ENCODE measurements at regions not wholly inside any gene's neighbourhood (a gene's known extent, or its start where the extent isn't known, plus 50 kb on each side); places are given as distances from the start of the nearest gene placed in this dataset.

DNA sequence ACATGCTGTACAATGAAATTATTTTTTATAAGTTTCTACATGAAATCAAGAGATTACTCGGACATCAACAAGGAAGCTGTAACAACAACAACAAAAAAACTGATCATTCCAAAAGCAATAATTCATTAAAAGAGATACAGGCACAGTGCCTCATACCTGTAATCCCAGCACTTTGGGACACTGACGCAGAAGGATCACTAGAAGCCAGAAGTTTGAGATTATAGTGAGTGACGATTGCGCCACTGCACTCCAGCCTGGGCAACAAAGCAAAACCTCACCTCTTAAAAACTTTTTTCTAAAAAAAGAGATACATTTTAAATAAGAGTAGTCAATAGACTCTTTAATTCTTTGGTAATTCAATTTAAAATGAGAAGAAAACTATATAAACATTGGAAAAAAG lies 364.3 kb downstream of the TNS1 start:
- H3K36me3 ChIP-seq: no peaks in the 10 kb centered on the region
- no peak overlapping the region for H3K4me2 ChIP-seq
- no peaks in the 10 kb centered on the region for H4K20me1 ChIP-seq
- H3K9me3 ChIP-seq: no peaks in the 10 kb centered on the region
- H3K9ac ChIP-seq: no peak overlapping the region
- TF ChIP-seq Cebpa-rat (IDR thresholded peaks at IDR 0.05): no peak
- no peak overlapping the region for H3K27ac ChIP-seq
- no peak overlapping the region for H3K4me3 ChIP-seq
- H3K27me3 ChIP-seq: no peaks in the 10 kb centered on the region
- H3K4me1 ChIP-seq: peaks cover 12% of the 10 kb centered on the region

DNA sequence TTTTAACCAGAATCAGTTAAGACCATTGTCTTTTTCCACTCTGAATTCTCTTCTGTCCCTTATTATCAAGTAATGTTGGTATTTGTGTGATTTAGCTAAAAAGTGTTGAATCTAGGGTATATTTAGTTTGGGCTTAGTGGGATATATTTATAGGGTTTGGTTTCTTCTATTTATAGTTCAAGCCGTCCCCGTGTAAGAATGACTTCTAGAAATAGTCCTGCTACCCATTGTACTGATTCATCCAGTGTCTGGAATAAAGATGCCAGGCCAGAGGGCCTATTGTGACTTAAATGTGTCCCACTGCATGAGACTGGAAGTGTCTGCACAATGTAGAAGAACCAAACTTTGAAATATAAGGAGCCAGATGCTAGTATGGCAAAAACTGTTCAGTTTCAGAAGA lies 364.8 kb downstream of the TNS1 start:
- H3K9ac ChIP-seq: no peak overlapping the region
- no peak for TF ChIP-seq Cebpa-rat (IDR thresholded peaks at IDR 0.05)
- H3K4me1 ChIP-seq: peaks cover 12% of the 10 kb centered on the region
- no peaks in the 10 kb centered on the region for H3K9me3 ChIP-seq
- no peaks in the 10 kb centered on the region for H3K27me3 ChIP-seq
- H4K20me1 ChIP-seq: no peaks in the 10 kb centered on the region
- H3K36me3 ChIP-seq: no peaks in the 10 kb centered on the region
- H3K4me3 ChIP-seq: no peak overlapping the region
- no peak overlapping the region for H3K27ac ChIP-seq
- H3K4me2 ChIP-seq: peak overlapping the region; percentile 20; the same call in 1 of the 2 replicates

DNA sequence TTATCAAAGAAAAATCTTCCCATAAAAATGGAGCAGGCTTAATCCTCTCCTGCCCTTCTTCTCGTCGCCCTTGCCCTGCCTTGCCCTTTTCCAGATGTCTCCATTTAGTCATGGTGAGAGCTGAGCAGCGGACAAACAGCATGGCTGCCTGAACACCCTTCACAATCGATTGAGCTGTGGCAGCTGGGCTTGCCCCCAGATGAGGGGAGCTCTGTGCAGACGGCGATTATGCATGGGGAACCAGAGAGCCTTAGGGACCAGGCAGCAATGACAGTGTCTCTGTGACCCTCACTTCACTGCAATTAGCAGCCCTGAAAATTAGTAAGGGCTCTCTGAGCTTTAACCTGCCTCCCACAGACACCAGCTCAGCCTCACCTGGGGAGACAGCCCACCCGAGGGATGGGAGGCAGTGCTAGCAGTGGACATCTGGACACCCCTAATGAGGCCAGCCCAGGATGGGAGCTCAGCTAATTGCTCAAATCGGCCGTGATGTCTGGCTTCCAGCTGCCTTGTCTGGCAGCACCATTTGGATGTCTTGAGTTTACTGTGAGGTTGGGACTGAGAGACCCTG lies 365.7 kb downstream of the TNS1 start:
- Histone ChIP-seq H3K27me3 (no peaks in the 10 kb centered on the region), H3K9me3 (no peaks in the 10 kb centered on the region), H4K20me1 (no peaks in the 10 kb centered on the region), H3K27ac (no peak overlapping the region), H3K4me2 (no peak overlapping the region), H3K4me3 (no peak overlapping the region), H3K36me3 (no peaks in the 10 kb centered on the region), H3K9ac (no peak overlapping the region), H3K4me1 (peaks cover 12% of the 10 kb centered on the region)
- TF ChIP-seq Cebpa-rat (IDR thresholded peaks at IDR 0.05): no peak

DNA sequence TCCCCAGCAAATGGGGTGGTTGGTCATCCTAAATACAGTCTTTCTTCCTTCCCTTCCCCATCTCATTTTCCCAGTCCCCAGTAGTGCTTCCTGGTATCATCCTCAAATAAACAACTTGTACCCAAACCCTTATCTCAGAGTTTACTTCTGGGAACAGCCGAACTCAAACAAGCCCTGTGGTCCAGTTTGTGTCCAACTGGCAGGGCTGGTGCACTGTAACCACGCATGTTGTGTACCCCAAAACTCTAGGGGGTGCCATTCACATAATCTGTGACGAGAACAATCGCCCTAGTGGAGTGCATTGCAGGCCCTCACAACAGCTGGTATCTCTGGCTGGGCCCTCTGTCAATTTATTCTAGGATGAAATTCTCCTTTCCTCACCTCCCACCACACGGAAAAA lies 366.2 kb downstream of the TNS1 start:
- Histone ChIP-seq H3K4me1 (peaks cover 12% of the 10 kb centered on the region), H3K27me3 (no peaks in the 10 kb centered on the region), H3K9me3 (no peaks in the 10 kb centered on the region), H3K4me2 (no peak overlapping the region), H3K9ac (no peak overlapping the region), H3K4me3 (no peak overlapping the region), H4K20me1 (no peaks in the 10 kb centered on the region), H3K27ac (no peak overlapping the region), H3K36me3 (no peaks in the 10 kb centered on the region)
- no peak for TF ChIP-seq Cebpa-rat (IDR thresholded peaks at IDR 0.05)

DNA sequence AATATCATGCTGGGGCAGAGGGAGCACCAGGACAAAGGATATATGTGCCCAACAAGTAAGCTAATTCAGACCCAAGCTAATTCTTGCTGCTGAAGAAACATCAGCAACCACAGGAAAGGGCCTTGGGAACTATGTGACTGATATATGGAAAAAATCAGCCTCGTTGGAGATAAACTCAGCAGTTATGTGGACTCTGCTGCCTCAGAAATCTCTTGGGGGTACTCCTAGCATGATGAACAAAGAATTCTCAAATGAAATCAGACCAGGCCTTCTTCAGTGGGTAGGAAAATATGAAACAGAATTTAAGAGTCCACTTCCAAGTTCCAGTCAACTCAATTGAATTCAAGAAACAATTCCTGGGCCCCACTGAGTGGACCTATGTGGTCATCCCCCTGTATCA lies 367.9 kb downstream of the TNS1 start:
- no peak overlapping the region for H3K9ac ChIP-seq
- no peaks in the 10 kb centered on the region for H4K20me1 ChIP-seq
- no peaks in the 10 kb centered on the region for H3K27me3 ChIP-seq
- H3K9me3 ChIP-seq: no peaks in the 10 kb centered on the region
- H3K4me3 ChIP-seq: no peak overlapping the region
- H3K4me2 ChIP-seq: no peak overlapping the region
- H3K36me3 ChIP-seq: no peaks in the 10 kb centered on the region
- H3K4me1 ChIP-seq: peaks cover 12% of the 10 kb centered on the region
- no peak for TF ChIP-seq Cebpa-rat (IDR thresholded peaks at IDR 0.05)
- H3K27ac ChIP-seq: no peak overlapping the region

DNA sequence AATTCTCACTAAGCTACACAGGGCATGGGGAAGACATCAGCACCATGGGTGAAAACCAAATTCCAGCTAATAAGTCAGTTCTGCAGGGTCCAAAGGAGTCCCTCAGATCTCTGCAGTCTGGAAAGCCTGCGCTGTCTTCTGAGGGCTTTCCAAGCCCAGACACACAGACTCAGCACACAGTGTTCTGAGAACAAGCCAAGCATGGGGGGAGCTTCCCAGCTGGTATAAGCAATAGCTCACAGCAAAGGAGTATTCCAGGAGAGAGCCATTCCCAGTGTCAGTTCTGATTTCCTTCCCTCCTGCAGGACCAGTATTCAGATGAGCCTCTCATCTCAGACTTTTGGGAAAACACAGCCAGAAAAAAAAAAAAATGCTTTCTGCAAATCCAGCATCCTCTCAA lies 370.8 kb downstream of the TNS1 start:
- H3K4me1 ChIP-seq: no peaks in the 10 kb centered on the region
- no peak overlapping the region for H3K4me3 ChIP-seq
- no peaks in the 10 kb centered on the region for H3K9me3 ChIP-seq
- no peak for TF ChIP-seq Cebpa-rat (IDR thresholded peaks at IDR 0.05)
- no peak overlapping the region for H3K4me2 ChIP-seq
- H3K27me3 ChIP-seq: no peaks in the 10 kb centered on the region
- H3K27ac ChIP-seq: no peak overlapping the region
- no peak overlapping the region for H3K9ac ChIP-seq
- H3K36me3 ChIP-seq: no peaks in the 10 kb centered on the region
- no peaks in the 10 kb centered on the region for H4K20me1 ChIP-seq

DNA sequence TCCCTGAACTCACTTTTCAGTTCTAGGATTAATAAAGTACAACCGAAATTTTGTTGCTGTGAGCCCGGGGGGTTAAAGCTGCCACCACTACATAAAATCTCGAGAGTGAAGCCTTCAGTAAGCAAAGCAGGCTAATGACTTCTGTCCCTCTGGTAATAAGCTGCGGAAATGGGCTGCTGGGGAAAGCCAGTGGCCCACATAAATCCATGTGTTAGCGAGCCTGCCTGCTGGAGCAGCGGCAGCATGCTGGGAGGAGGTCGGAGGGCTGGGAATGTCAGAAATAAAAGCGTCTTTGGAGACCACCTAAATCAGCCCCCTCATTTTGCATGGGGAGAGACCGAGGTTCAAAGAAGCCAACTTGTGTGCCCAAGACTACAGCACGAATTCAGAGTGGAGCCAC lies 371.7 kb downstream of the TNS1 start:
- H3K4me3 ChIP-seq: no peak overlapping the region
- no peaks in the 10 kb centered on the region for H3K36me3 ChIP-seq
- no peaks in the 10 kb centered on the region for H3K4me1 ChIP-seq
- H3K27me3 ChIP-seq: no peaks in the 10 kb centered on the region
- no peak overlapping the region for H3K9ac ChIP-seq
- no peak overlapping the region for H3K4me2 ChIP-seq
- TF ChIP-seq Cebpa-rat (IDR thresholded peaks at IDR 0.05): no peak
- no peak overlapping the region for H3K27ac ChIP-seq
- H3K9me3 ChIP-seq: no peaks in the 10 kb centered on the region
- no peaks in the 10 kb centered on the region for H4K20me1 ChIP-seq

DNA sequence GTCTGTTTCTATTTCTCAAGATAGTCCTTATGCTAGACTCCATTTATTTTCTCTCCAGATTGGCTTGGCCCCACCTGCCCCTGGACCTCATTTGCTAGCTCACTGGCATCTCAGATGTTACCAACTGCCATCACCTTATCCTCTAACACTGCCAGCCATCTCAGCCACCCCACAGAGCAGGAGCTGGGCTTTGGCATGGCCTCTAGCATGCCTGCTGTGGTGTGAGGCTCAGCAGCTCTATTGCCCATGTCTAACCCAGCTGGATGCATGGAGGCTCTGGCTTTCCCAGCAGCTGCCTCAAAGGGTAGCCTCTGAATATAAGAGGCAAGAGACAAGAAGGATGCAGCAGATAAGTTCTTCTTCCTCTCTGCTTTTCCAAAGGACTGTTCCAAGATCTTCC lies 373.4 kb downstream of the TNS1 start:
- no peak overlapping the region for H3K4me2 ChIP-seq
- no peaks in the 10 kb centered on the region for H3K27me3 ChIP-seq
- no peak overlapping the region for H3K4me3 ChIP-seq
- H4K20me1 ChIP-seq: no peaks in the 10 kb centered on the region
- no peaks in the 10 kb centered on the region for H3K4me1 ChIP-seq
- TF ChIP-seq Cebpa-rat (IDR thresholded peaks at IDR 0.05): no peak
- no peak overlapping the region for H3K9ac ChIP-seq
- H3K36me3 ChIP-seq: no peaks in the 10 kb centered on the region
- no peak overlapping the region for H3K27ac ChIP-seq
- no peaks in the 10 kb centered on the region for H3K9me3 ChIP-seq

DNA sequence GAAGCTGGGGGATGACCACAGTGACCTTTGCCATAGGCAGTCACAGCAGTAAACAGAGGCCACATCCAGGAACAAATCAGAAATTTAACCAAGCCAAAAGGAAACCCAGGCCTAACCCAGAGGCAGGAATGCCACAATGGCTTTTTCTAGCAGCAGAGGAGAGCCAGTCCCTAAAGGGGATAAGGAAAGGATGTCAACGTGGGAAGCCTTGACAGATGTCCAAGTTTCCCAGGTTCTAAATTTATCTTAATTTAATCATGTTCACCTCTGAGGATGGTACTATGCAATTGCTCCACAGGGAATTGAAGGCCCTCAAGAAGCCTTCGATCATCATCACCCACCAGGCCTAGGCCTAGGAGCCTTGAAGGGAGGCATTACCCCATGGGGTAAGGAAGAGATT lies 374.7 kb downstream of the TNS1 start:
- H3K4me3 ChIP-seq: no peak overlapping the region
- TF ChIP-seq Cebpa-rat (IDR thresholded peaks at IDR 0.05): no peak
- no peaks in the 10 kb centered on the region for H3K27me3 ChIP-seq
- no peaks in the 10 kb centered on the region for H4K20me1 ChIP-seq
- H3K36me3 ChIP-seq: no peaks in the 10 kb centered on the region
- H3K4me1 ChIP-seq: no peaks in the 10 kb centered on the region
- H3K9me3 ChIP-seq: no peaks in the 10 kb centered on the region
- H3K27ac ChIP-seq: no peak overlapping the region
- H3K9ac ChIP-seq: no peak overlapping the region
- H3K4me2 ChIP-seq: no peak overlapping the region

DNA sequence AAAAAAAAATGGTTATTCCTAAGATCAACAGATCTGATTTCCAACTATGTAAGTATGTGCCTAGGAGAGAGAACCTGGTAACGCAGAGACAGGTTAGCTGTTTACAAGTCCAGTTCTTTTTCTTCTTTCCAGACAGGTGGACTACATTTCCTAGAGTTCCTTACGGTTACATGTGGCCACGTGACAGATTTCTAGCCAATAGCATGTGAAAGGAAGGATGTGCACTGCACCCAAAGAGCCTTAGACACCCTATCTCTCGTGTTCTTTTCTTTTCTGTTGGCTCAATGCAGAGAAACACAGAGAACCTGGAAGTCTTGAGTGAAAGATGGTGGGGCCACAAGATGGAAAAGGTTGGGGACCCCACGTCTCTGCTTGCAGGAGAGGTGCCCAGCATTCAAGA lies 375.9 kb downstream of the TNS1 start:
- H3K4me1 ChIP-seq: no peaks in the 10 kb centered on the region
- no peaks in the 10 kb centered on the region for H3K9me3 ChIP-seq
- H3K4me2 ChIP-seq: no peak overlapping the region
- no peak overlapping the region for H3K27ac ChIP-seq
- no peaks in the 10 kb centered on the region for H4K20me1 ChIP-seq
- no peaks in the 10 kb centered on the region for H3K27me3 ChIP-seq
- no peaks in the 10 kb centered on the region for H3K36me3 ChIP-seq
- no peak for TF ChIP-seq Cebpa-rat (IDR thresholded peaks at IDR 0.05)
- no peak overlapping the region for H3K4me3 ChIP-seq
- H3K9ac ChIP-seq: no peak overlapping the region

DNA sequence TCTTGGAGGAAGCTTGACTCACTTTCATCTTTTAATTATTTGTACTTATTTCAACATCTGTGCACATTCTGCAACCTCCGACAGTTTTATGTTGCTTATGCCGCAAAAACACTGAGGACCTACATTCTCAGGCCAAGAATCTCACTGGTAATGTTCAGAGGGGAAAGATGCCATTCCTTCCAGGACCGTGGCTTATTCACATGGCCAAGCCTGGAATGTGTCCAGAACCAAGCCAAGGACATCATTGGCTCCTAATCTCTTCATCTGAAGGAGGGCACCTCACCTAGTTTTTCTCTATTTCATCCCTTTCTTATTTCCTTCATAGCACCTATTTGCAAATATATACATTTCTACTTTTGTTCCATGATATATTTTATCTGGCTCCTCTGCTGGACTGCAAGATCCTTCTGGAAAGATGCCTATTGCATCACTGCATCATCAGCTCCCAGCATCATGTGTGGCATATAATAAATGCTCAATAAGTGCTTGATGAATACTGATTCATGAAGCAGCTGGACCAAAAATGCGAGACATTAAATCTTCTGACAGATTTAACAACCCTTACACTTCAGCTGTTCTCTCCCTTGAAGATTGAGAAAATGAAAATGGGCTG lies 377.1 kb downstream of the TNS1 start:
- Histone ChIP-seq H3K36me3 (no peaks in the 10 kb centered on the region), H3K9ac (no peak overlapping the region), H3K27ac (no peak overlapping the region), H3K4me3 (no peak overlapping the region), H3K4me1 (no peaks in the 10 kb centered on the region), H3K4me2 (no peak overlapping the region), H3K9me3 (no peaks in the 10 kb centered on the region), H3K27me3 (no peaks in the 10 kb centered on the region), H4K20me1 (no peaks in the 10 kb centered on the region)
- TF ChIP-seq Cebpa-rat (IDR thresholded peaks at IDR 0.05): no peak
